Central memory CD8-positive, alpha-beta T cell (primary cell): ENCODE measurements at regions not wholly inside any gene's neighbourhood (a gene's known extent, or its start where the extent isn't known, plus 50 kb on each side); places are given as distances from the start of the nearest gene placed in this dataset.

Experiments
- ATAC-seq: fragments of 150-1000 bp; cut with Tn5 transposase; replicated peaks from 2 replicates; pipeline ENCODE4 v1.10.0; 2022; ENCODE audit warnings: mild to moderate bottlenecking, moderate FRiP score, moderate number of reproducible peaks; ENCODE audit not compliant: poor library complexity, severe bottlenecking; ENCODE audit errors: extremely low read depth
- DNase-seq, 2 donors: peaks; one replicate each; pipeline ENCODE4 v3.0.0; 2021; ENCODE audit warnings: low spot score in 2 of 2
- H3K27ac Mint-ChIP-seq: one replicate; pipeline ENCODE4 v1.8.0; 2022; ENCODE audit warnings: low read depth, mild to moderate bottlenecking, moderate library complexity, mixed read lengths
- H3K27me3 Mint-ChIP-seq: one replicate; pipeline ENCODE4 v1.8.0; 2022; ENCODE audit warnings: mixed read lengths
- H3K36me3 Mint-ChIP-seq: one replicate; pipeline ENCODE4 v1.8.0; 2022; ENCODE audit warnings: mild to moderate bottlenecking, moderate library complexity, mixed read lengths; ENCODE audit not compliant: insufficient read depth
- H3K4me1 Mint-ChIP-seq: one replicate; pipeline ENCODE4 v1.8.0; 2022; ENCODE audit warnings: mixed read lengths
- H3K4me3 Mint-ChIP-seq: one replicate; pipeline ENCODE4 v1.8.0; 2022; ENCODE audit warnings: mild to moderate bottlenecking, moderate library complexity, mixed read lengths
- H3K9me3 Mint-ChIP-seq: one replicate; pipeline ENCODE4 v1.8.0; 2022; ENCODE audit warnings: mixed read lengths

DNA sequence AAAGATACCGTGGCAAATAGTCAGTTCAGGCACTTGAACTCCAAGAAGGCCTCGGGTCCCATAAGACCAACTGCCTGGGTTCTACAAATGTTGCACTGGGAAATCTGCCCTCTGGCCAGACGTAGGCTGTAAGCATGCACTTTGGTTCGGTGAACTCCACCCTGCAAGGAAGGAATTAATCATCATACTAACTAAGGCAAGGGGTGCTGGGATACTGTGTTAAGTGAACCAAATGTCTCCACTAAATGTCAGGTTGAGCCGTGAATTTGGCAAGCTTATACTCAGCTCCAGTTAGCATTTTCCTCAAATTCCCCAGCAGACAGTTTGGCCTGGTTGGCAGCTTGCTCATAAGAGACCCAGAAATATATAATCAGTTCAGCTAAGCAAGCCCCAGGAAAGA, 385.9 kb downstream of the GPATCH2 start:
- H3K4me3 Mint-ChIP-seq = no peak overlapping the region
- H3K27me3 Mint-ChIP-seq = no peaks in the 10 kb centered on the region
- H3K4me1 Mint-ChIP-seq = no peaks in the 10 kb centered on the region
- peaks cover 5% of the 10 kb centered on the region for H3K9me3 Mint-ChIP-seq
- H3K27ac Mint-ChIP-seq = no peak overlapping the region
- no peak for ATAC-seq
- H3K36me3 Mint-ChIP-seq = no peaks in the 10 kb centered on the region
- no peak for DNase-seq

DNA sequence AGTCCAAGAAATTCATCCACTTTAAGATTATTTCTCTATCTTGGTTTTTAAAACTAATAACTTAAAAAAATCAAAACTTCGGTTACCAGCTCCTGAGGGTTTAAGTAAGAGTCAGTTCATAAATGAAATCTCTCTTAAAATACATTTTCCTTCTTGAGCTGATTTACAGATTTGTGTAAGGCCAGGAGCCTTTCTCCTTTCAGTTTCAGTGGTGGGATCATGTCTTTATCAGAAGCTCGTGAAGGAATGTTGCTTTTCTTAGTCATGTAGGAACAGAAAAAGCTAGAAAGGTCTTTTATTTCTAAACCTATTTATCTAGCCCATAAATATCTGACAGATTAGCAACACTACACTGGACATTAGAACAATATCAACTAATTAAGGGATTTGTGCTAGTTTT, 390.2 kb downstream of the GPATCH2 start:
- Mint-ChIP-seq H3K9me3 (peaks cover 10% of the 10 kb centered on the region), H3K4me3 (no peak overlapping the region), H3K27me3 (no peaks in the 10 kb centered on the region), H3K27ac (no peak overlapping the region), H3K36me3 (no peaks in the 10 kb centered on the region), H3K4me1 (no peaks in the 10 kb centered on the region)
- ATAC-seq = no peak
- no peak for DNase-seq

DNA sequence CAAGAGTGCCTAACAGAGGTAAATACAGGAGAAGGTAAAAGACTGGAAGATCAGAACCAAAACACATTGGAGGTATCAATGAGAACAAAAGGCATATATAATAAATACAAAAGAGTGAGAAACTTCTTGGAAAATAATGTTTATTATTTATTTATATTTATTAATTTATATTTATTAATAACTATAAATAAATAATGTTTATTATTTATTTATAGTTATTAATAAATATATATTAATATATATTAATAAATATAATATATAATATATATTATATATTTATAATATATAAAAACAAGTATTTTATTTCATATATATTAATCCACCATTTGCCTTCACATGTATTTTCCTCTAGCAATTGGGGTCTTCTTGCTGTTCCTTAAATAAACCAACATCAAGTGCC, 391.9 kb downstream of the GPATCH2 start:
- ATAC-seq (no peak), DNase-seq (no peak)
- Mint-ChIP-seq H3K4me3 (no peak overlapping the region), H3K27me3 (no peaks in the 10 kb centered on the region), H3K4me1 (no peaks in the 10 kb centered on the region), H3K36me3 (no peaks in the 10 kb centered on the region), H3K27ac (no peak overlapping the region), H3K9me3 (peaks cover 11% of the 10 kb centered on the region)

DNA sequence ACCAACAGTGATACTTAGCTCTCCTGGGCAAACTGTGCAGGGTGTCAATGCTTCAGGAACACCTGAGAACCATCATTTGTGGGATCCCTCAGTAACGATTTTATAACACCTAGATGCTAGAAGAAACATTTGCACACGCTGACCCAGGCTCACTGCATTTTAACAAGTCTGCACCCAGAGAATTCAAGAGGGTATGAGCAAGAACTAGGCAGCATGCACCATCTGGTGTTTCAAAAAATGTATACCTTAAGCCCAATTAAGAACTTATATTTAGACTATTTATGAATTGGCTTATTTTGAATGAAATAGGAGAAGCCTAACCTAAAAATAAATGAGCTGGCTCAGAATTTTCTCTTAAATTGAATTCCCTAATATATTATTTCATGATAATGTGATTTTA, 400.5 kb downstream of the GPATCH2 start:
- no peak overlapping the region for H3K4me3 Mint-ChIP-seq
- no peak for DNase-seq
- no peak for ATAC-seq
- H3K4me1 Mint-ChIP-seq = no peaks in the 10 kb centered on the region
- no peak overlapping the region for H3K27ac Mint-ChIP-seq
- no peaks in the 10 kb centered on the region for H3K36me3 Mint-ChIP-seq
- no peaks in the 10 kb centered on the region for H3K27me3 Mint-ChIP-seq
- peaks cover 17% of the 10 kb centered on the region for H3K9me3 Mint-ChIP-seq

DNA sequence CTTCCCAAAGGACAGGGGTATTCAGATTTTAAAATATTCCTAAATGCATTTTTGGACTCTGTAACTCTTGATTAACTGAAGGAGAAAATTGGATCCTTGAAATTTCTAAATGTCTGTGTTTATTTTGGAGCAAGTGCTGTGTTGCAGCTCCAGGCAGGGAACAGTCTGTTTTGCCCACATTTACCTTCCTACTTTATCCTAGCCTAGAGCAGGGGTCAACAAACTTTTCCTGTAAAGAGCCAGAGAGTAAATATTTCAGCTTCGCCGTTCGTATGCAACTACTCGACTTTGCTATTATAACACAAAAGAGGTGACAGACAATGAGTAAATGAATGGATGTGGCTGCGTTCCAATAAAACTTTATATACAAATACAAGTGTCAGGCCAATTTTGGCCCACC, 402.2 kb downstream of the GPATCH2 start:
- Mint-ChIP-seq H3K27ac (no peak overlapping the region), H3K4me1 (no peaks in the 10 kb centered on the region), H3K27me3 (no peaks in the 10 kb centered on the region), H3K4me3 (no peak overlapping the region), H3K9me3 (peaks cover 14% of the 10 kb centered on the region), H3K36me3 (no peaks in the 10 kb centered on the region)
- ATAC-seq (no peak), DNase-seq (no peak)

DNA sequence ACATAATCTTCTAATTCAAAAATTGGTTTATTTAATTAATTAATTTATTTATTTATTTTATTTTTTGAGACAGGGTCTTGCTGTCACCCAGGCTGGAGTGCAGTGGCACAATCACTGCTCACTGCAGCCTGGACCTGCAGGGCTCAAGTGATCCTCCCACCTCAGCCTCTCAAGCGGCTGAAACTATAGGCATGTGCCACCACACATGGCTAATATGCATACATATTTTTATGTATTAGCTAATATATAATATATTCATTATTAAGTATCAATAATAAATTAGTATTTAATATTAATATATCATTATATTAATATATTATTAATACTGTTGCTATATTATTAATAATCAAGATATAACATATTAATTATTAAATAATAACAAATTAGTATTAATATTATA, 406.7 kb downstream of the GPATCH2 start:
- DNase-seq (no peak), ATAC-seq (no peak)
- Mint-ChIP-seq H3K27me3 (no peaks in the 10 kb centered on the region), H3K9me3 (peaks cover 7% of the 10 kb centered on the region), H3K27ac (no peak overlapping the region), H3K36me3 (no peaks in the 10 kb centered on the region), H3K4me3 (no peak overlapping the region), H3K4me1 (no peaks in the 10 kb centered on the region)

DNA sequence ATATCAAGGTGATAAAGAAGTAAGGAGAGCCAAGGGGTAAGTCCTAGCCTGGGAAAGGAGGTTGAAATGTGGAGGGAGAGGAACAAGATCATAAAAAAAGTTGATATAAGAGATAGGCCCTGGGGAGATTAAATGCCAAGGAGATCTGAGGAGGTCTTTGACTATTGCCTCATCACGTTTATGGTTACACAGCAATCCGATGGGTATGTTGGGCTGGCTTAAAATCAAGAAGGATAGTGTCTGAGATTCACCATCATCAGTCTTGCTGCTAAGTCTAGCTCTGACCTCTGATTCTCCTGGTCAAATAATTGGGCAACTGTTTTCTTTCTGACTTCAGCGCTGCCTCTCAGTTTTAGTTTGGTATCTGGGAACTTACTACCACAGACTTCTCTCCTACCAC, 416.3 kb downstream of the GPATCH2 start:
- no peaks in the 10 kb centered on the region for H3K4me1 Mint-ChIP-seq
- no peaks in the 10 kb centered on the region for H3K36me3 Mint-ChIP-seq
- H3K27ac Mint-ChIP-seq = no peak overlapping the region
- DNase-seq (no peak), ATAC-seq (no peak)
- no peaks in the 10 kb centered on the region for H3K9me3 Mint-ChIP-seq
- no peak overlapping the region for H3K4me3 Mint-ChIP-seq
- no peaks in the 10 kb centered on the region for H3K27me3 Mint-ChIP-seq

DNA sequence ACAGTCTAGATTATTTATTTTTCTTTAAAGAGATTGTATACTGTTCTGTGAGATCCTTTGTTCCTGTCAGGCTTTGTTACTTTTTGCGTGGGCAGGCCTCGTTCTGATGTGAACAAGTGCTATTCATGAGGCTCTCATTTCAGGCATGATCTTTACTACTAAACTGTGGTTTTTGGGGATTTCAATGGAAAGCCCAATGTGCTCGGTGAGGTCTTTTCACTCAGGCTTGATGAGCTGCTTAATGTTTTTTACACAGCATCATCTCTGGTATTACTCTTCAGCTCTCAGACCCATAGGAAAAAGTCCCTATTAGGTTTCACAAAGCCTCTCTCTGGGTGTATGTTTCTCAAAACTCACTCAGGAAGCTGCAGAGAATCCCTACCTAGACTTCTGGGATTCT, 419.4 kb downstream of the GPATCH2 start:
- Mint-ChIP-seq H3K9me3 (no peaks in the 10 kb centered on the region), H3K36me3 (no peaks in the 10 kb centered on the region), H3K27me3 (no peaks in the 10 kb centered on the region), H3K4me1 (no peaks in the 10 kb centered on the region), H3K4me3 (no peak overlapping the region), H3K27ac (no peak overlapping the region)
- DNase-seq (no peak), ATAC-seq (no peak)

DNA sequence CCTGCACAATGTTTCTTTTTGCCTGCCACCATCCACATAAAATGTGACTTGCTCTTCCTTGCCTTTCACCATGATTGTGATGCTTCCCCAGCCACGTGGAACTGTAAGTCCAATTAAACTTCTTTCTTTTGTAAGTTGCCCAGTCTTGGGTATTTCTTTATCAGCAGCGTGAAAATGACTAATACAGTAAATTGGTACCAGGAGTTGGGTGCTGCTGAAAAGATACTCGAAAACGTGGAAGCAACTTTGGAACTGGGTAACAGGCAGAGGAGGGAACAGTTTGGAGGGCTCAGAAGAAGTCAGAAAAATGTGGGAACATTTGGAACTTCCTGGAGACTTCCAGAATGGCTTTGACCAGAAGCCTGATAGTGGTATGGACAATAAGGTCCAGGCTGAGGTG, 425.3 kb downstream of the GPATCH2 start:
- ATAC-seq (no peak), DNase-seq (no peak)
- H3K4me1 Mint-ChIP-seq = no peaks in the 10 kb centered on the region
- H3K4me3 Mint-ChIP-seq = no peak overlapping the region
- H3K27ac Mint-ChIP-seq = no peak overlapping the region
- H3K27me3 Mint-ChIP-seq = no peaks in the 10 kb centered on the region
- peaks cover 11% of the 10 kb centered on the region for H3K9me3 Mint-ChIP-seq
- no peaks in the 10 kb centered on the region for H3K36me3 Mint-ChIP-seq

DNA sequence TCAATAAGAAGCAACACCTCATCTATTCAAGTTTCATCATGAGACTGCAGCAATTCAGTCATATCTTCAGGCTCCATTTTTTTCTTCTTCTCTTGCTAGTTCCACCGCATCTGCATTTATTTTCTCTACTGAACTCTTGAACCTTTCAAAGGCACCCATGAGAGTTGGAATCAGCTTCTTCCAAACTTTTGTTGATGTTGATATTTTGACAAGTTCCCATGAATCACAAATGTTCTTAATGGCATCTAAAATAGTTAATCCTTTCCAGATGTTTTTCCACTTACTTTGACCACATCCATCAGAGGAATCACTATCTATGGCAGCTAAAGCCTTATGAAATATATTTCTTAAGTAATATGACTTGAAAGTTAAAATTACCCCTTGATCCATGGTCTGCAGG, 434.3 kb downstream of the GPATCH2 start:
- Mint-ChIP-seq H3K9me3 (peaks cover 6% of the 10 kb centered on the region), H3K27ac (no peak overlapping the region), H3K4me3 (no peak overlapping the region), H3K27me3 (no peaks in the 10 kb centered on the region), H3K4me1 (no peaks in the 10 kb centered on the region), H3K36me3 (no peaks in the 10 kb centered on the region)
- ATAC-seq = no peak
- DNase-seq = no peak

DNA sequence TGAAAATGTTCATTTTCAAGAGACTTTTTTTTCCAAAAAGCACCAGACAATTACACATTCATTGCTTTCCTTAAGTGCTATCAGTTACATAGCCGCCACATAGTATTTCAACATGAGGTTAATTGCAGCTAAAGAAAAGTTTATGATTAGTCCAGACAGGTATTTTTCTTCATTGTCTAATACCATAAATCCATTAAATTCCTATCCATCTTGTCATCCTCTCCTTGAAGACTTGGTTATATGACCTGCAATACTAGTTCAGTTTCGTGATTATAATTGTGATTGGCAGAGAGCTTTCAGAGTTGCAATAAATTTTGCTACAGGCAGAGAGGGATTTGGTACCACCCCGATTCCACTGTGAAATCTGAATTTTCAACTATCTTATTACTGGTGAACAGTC, 437.7 kb downstream of the GPATCH2 start:
- Mint-ChIP-seq H3K9me3 (peaks cover 18% of the 10 kb centered on the region), H3K27me3 (no peaks in the 10 kb centered on the region), H3K36me3 (no peaks in the 10 kb centered on the region), H3K4me3 (no peak overlapping the region), H3K4me1 (no peaks in the 10 kb centered on the region), H3K27ac (no peak overlapping the region)
- ATAC-seq (no peak), DNase-seq (no peak)

DNA sequence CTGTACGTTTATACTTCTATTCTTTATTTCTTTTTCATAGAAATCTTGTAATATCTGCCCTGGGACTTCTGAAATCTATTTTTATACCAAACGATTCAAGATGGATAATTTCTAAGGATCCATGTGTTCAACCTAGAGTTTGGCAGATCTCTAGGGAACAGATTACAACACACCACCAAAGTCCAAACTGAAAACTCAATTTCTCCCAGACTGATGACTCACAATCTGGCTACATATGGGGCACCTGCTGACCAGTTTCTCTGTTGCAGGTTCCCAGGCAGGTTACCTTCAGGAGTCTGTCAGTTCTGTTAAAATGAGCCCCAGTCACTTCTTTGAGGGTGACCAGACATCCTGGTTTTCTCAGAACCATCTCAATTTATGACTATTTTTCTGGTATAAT, 439.4 kb downstream of the GPATCH2 start:
- Mint-ChIP-seq H3K4me3 (no peak overlapping the region), H3K27me3 (no peaks in the 10 kb centered on the region)

DNA sequence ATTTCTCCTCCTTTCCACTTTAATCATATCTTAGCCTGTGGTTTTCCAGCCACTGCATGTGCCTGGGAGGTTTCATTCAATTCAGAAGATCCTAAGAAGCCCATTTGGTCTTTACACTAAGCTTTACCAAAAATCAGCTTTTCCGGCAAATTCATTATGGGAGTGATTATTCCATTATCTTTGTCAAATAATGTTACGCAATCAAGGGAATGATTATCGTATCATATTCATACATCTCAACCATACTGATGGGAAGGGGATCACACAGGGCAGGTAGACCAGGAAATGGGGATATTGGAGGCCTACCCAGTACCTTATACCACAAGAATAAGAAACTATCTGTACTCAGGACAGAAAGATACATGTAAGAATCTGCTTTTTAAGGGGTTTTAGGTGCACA, 440.5 kb downstream of the GPATCH2 start:
- Mint-ChIP-seq H3K36me3 (no peaks in the 10 kb centered on the region), H3K9me3 (peaks cover 18% of the 10 kb centered on the region), H3K4me3 (no peak overlapping the region), H3K4me1 (no peaks in the 10 kb centered on the region), H3K27ac (no peak overlapping the region), H3K27me3 (no peaks in the 10 kb centered on the region)
- DNase-seq (no peak), ATAC-seq (no peak)

More for the DNA sequence above, 439.4 kb downstream of the GPATCH2 start:
- Mint-ChIP-seq H3K36me3 (no peaks in the 10 kb centered on the region), H3K9me3 (peaks cover 20% of the 10 kb centered on the region), H3K27ac (no peak overlapping the region), H3K4me1 (no peaks in the 10 kb centered on the region)
- DNase-seq = no peak
- ATAC-seq = no peak

DNA sequence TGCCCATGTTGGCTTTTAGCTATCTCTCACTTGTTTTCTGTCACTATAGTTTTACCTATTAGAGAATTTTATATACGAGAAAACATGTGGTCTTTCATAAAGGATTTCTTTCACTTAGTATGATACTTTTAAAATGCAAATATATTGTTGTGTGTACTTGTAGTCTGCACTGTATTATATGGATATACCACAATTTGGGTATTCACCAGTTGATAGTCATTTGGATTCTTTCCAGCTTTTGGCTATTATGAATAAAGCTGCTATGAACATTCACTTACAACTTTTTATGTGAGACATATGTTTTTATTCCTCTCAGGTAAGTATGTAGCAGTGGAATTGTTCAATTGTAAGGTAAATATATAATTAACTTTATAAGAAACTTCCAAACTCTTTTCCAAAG, 441.5 kb downstream of the GPATCH2 start:
- DNase-seq (no peak), ATAC-seq (no peak)
- no peak overlapping the region for H3K27ac Mint-ChIP-seq
- H3K4me1 Mint-ChIP-seq = no peaks in the 10 kb centered on the region
- H3K27me3 Mint-ChIP-seq = no peaks in the 10 kb centered on the region
- H3K36me3 Mint-ChIP-seq = no peaks in the 10 kb centered on the region
- H3K9me3 Mint-ChIP-seq = peaks cover 22% of the 10 kb centered on the region
- no peak overlapping the region for H3K4me3 Mint-ChIP-seq
